ENCODE measurements at regions not wholly inside any gene's neighbourhood (a gene's known extent, or its start where the extent isn't known, plus 50 kb on each side); places are given as distances from the start of the nearest gene placed in this dataset.

DNA sequence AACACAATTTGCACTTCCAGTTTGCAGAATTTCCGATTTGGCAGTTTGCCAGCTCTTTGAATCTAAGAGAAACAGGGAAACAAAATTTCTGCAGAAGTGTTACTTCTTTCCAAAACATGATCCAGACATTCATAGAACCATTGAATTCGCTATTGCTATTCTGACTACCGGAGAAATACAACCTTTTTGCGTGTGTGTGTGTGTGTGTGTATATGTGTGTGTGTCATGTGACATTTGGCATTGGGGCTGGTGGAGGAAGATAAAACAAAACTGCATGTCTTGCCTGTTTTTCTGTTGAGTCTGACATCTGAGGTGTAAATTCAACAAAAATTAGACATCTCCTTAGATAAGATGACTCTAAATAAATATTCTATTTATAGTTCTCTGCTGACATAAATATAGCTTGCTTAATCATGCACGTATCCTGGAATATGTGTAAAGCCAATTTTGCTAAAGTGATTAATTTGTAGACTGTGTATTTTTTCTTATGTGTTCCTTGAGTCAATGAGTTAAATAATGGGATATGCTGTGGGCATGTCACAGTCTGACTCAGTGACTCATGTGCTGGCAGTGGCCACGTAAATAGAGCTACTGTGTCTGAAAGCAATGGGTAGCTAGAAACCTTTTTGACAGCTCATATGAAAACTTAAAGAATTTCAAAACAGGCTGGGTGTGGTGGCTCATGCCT lies 98.9 kb downstream of the HPGD start:
- Histone ChIP-seq H4K8ac (ENCODE audit: extremely low read depth, insufficient read depth, low read length) (no peak overlapping the region), H3K23ac (ENCODE audit: insufficient read length) (no peak overlapping the region), H3K4me3 (ENCODE audit: extremely low read depth in 1 of 4, insufficient read depth in 2 of 4, low read depth in 3 of 4, low read length in 4 of 4) (no peak overlapping the region), H2BK5ac (ENCODE audit: low read depth, low read length) (no peak overlapping the region), H3K4me2 (ENCODE audit: insufficient read depth in 1 of 2, low read depth in 2 of 2, low read length in 2 of 2) (no peak overlapping the region), H2AK5ac (ENCODE audit: low read depth, low read length) (no peak overlapping the region), H4K20me1 (replicated peaks in 1 of 2; ENCODE audit: control insufficient read depth in 1 of 2, insufficient read depth in 2 of 2, low read length in 2 of 2) (no peaks in the 10 kb centered on the region), H3K79me1 (ENCODE audit: low read depth, low read length) (no peaks in the 10 kb centered on the region), H3K27ac (ENCODE audit: low read depth, low read length) (no peak overlapping the region), H3K79me2 (ENCODE audit: control insufficient read depth in 1 of 2, insufficient read depth in 2 of 2, low read length in 2 of 2) (no peaks in the 10 kb centered on the region), H4K91ac (replicated peaks; ENCODE audit: insufficient read length, low read length) (no peak overlapping the region), H2AFZ (ENCODE audit: low read length) (no peak overlapping the region), H3K4me1 (replicated peaks in 1 of 4; ENCODE audit: control insufficient read depth in 3 of 4, insufficient read depth in 4 of 4, low read length in 3 of 4) (no peaks in the 10 kb centered on the region), H3K9me3 (ENCODE audit: insufficient read depth in 2 of 2, low read depth in 1 of 2, low read length in 1 of 2) (no peaks in the 10 kb centered on the region), H3K14ac (ENCODE audit: insufficient read length) (no peak overlapping the region), H2BK120ac (replicated peaks; ENCODE audit: low read depth, low read length) (no peak overlapping the region), H3K23me2 (ENCODE audit: low read depth, low read length) (no peaks in the 10 kb centered on the region), H3K18ac (ENCODE audit: extremely low read depth, low read length) (no peak overlapping the region), H2BK15ac (ENCODE audit: low read length) (no peak overlapping the region), H3K9ac (replicated peaks in 1 of 4; ENCODE audit: extremely low read depth in 1 of 4, low read depth in 3 of 4, low read length in 3 of 4) (no peak overlapping the region), H4K5ac (ENCODE audit: insufficient read length, low read depth, low read length) (no peak overlapping the region), H3K27me3 (replicated peaks in 1 of 4; ENCODE audit: control insufficient read depth in 3 of 4, extremely low read depth in 1 of 4, insufficient read depth in 3 of 4, low read length in 3 of 4) (no peaks in the 10 kb centered on the region), H3K36me3 (ENCODE audit: control insufficient read depth in 2 of 4, insufficient read depth in 4 of 4, low read length in 3 of 4) (no peaks in the 10 kb centered on the region), H2BK12ac (ENCODE audit: low read depth, low read length) (no peak overlapping the region), H3K4ac (replicated peaks; ENCODE audit: insufficient read length, low read depth, low read length) (no peak overlapping the region), H2BK20ac (ENCODE audit: low read length) (no peak overlapping the region), H3K56ac (replicated peaks; ENCODE audit: insufficient read length, low read depth, low read length) (peak overlapping the region; percentile 39)
- DNase-seq (ENCODE audit: low read depth in 1 of 2, low spot score in 2 of 2) (no peak), FAIRE-seq (no peak)
- WGBS, 2 experiments (ENCODE audit: extremely low coverage in 1 of 2, insufficient coverage in 1 of 2, insufficient read length in 1 of 2, insufficient replicate concordance in 2 of 2, low coverage in 1 of 2, low lambda C conversion rate in 2 of 2, missing lambda C conversion rate in 1 of 2), result 84% methylated on average over 6 of the region's 6 CpGs; no CpG with 5 or more reads in 1 of the 2 experiments
- ChIA-PET CTCF (ENCODE audit: partially characterized antibody) (interaction anchor here (0.7 to 1.0 kb wide), 2 partner anchors 15 to 18 kb away, joined by 3 to 4 read pairs; no protein-coding TSS in a partner anchor), POLR2A (ENCODE audit: partially characterized antibody) (no interaction called here)
- TF ChIP-seq SP2 (IDR thresholded peaks at IDR 0.05; ENCODE audit: low read length), result no peak
- no peak for TF ChIP-seq MAX (IDR thresholded peaks at IDR 0.05)
- no peak for TF ChIP-seq KDM5A (IDR thresholded peaks at IDR 0.05; ENCODE audit: low read length)
- TF ChIP-seq TBP (IDR thresholded peaks at IDR 0.05; ENCODE audit: low read depth, low read length), result no peak
- TF ChIP-seq SUZ12 (IDR thresholded peaks at IDR 0.05; ENCODE audit: low read length), result no peak
- TF ChIP-seq, protein P1, sequence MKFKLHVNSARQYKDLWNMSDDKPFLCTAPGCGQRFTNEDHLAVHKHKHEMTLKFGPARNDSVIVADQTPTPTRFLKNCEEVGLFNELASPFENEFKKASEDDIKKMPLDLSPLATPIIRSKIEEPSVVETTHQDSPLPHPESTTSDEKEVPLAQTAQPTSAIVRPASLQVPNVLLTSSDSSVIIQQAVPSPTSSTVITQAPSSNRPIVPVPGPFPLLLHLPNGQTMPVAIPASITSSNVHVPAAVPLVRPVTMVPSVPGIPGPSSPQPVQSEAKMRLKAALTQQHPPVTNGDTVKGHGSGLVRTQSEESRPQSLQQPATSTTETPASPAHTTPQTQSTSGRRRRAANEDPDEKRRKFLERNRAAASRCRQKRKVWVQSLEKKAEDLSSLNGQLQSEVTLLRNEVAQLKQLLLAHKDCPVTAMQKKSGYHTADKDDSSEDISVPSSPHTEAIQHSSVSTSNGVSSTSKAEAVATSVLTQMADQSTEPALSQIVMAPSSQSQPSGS (IDR thresholded peaks at IDR 0.05; ENCODE audit: low read length), result no peak
- no peak for TF ChIP-seq POLR2A (IDR thresholded peaks at IDR 0.05; ENCODE audit: control extremely low read depth in 1 of 2, low read depth in 2 of 2, low read length in 2 of 2)
- no peak for TF ChIP-seq EGR1 (IDR thresholded peaks at IDR 0.05; ENCODE audit: borderline replicate concordance, low read depth, low read length)
- TF ChIP-seq CTBP2 (IDR thresholded peaks at IDR 0.05; ENCODE audit: borderline replicate concordance, insufficient read depth, insufficient read length, low read length), result no peak
- no peak for TF ChIP-seq ZNF274 (IDR thresholded peaks at IDR 0.05; ENCODE audit: borderline replicate concordance, extremely low read depth, low read length)
- TF ChIP-seq SIRT6 (IDR thresholded peaks at IDR 0.05; ENCODE audit: low read length), result no peak
- no peak for TF ChIP-seq SP1 (IDR thresholded peaks at IDR 0.05; ENCODE audit: low read depth, low read length)
- no peak for TF ChIP-seq CREB1 (IDR thresholded peaks at IDR 0.05)
